ENCODE measurements at regions not wholly inside any gene's neighbourhood (a gene's known extent, or its start where the extent isn't known, plus 50 kb on each side); places are given as distances from the start of the nearest gene placed in this dataset.
"Not testable (repeated sequence)": the region's sequence is repeated elsewhere in the genome, so short reads cannot be mapped to it uniquely, and the experiment has no call there.

DNA sequence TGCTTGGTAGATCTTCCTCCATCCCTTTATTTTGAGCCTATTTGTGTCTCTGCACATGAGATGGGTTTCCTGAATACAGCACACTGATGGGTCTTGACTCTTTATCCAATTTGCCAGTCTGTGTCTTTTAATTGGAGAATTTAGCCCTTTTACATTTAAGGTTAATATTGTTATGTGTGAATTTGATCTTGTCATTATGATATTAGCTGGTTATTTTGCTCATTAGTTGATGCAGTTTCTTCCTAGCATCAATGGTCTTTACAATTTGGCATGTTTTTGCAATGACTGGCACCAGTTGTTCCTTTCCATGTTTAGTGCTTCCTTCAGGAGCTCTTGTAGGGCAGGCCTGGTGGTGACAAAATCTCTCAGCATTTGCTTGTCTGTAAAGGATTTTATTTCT lies 72.4 kb downstream of the HNRNPD start:
- H3K9me3 ChIP-seq; H3K36me3 ChIP-seq; H3K27me3 ChIP-seq (ENCODE audit: low read depth); intact Hi-C loops (cut with DNase I); DNase-seq; ATAC-seq; H3K4me3 ChIP-seq; H3K4me1 ChIP-seq; H3K27ac ChIP-seq: not testable (repeated sequence)

DNA sequence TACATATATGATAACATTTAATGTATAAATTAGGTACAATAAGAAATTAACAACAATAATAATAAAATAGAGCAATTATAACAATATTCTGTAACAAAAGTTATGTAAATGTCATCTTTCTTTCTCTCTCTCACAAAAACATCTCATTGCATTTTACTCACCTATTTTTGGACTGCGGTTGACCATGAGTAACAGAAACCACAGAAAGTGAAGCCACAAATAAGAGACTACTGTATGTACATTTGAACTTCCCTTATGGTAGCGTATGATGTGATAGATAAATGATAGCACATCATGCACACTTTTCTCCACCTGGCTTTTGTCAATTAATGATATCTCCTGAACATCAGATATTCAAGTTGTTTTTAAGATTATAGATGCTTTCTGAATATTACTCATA lies 80.5 kb downstream of the HNRNPD start:
- ATAC-seq = no peak
- H3K36me3 ChIP-seq = no peaks in the 10 kb centered on the region
- TF ChIP-seq, protein P1, sequence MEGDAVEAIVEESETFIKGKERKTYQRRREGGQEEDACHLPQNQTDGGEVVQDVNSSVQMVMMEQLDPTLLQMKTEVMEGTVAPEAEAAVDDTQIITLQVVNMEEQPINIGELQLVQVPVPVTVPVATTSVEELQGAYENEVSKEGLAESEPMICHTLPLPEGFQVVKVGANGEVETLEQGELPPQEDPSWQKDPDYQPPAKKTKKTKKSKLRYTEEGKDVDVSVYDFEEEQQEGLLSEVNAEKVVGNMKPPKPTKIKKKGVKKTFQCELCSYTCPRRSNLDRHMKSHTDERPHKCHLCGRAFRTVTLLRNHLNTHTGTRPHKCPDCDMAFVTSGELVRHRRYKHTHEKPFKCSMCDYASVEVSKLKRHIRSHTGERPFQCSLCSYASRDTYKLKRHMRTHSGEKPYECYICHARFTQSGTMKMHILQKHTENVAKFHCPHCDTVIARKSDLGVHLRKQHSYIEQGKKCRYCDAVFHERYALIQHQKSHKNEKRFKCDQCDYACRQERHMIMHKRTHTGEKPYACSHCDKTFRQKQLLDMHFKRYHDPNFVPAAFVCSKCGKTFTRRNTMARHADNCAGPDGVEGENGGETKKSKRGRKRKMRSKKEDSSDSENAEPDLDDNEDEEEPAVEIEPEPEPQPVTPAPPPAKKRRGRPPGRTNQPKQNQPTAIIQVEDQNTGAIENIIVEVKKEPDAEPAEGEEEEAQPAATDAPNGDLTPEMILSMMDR (IDR thresholded peaks at IDR 0.05) = no peak
- no peak overlapping the region for H3K4me3 ChIP-seq
- no peak for DNase-seq
- intact Hi-C loops (cut with DNase I) = no loop called here
- no peaks in the 10 kb centered on the region for H3K9me3 ChIP-seq
- H3K4me1 ChIP-seq = no peaks in the 10 kb centered on the region
- no peaks in the 10 kb centered on the region for H3K27me3 ChIP-seq (ENCODE audit: low read depth)
- H3K27ac ChIP-seq = no peak overlapping the region

DNA sequence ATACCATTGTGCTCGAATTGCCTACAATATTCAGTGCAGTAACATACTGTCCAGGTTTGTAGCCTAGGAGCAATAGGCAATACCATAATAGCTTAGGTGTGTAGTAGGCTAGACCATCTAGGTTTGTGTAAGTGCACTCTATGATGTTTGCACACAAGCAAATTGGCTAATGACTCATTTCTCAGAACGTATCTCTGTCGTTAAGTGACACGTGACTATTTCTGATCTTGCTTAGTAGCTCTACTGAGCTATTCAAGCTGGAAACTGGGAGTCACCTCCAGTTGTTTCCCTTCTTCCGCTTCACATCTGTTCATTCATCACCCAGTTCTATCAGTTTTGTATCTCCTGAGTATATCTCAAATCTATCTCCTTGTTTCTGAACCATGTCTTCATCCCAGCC lies 86.1 kb downstream of the HNRNPD start:
- no peak for ATAC-seq
- no peak overlapping the region for H3K4me3 ChIP-seq
- no peak for DNase-seq
- intact Hi-C loops (cut with DNase I) = no loop called here
- no peak overlapping the region for H3K27ac ChIP-seq
- peaks cover 4% of the 10 kb centered on the region for H3K4me1 ChIP-seq
- no peaks in the 10 kb centered on the region for H3K36me3 ChIP-seq
- H3K9me3 ChIP-seq = no peaks in the 10 kb centered on the region
- TF ChIP-seq, protein P1 (IDR thresholded peaks at IDR 0.05) = no peak
- no peaks in the 10 kb centered on the region for H3K27me3 ChIP-seq (ENCODE audit: low read depth)

DNA sequence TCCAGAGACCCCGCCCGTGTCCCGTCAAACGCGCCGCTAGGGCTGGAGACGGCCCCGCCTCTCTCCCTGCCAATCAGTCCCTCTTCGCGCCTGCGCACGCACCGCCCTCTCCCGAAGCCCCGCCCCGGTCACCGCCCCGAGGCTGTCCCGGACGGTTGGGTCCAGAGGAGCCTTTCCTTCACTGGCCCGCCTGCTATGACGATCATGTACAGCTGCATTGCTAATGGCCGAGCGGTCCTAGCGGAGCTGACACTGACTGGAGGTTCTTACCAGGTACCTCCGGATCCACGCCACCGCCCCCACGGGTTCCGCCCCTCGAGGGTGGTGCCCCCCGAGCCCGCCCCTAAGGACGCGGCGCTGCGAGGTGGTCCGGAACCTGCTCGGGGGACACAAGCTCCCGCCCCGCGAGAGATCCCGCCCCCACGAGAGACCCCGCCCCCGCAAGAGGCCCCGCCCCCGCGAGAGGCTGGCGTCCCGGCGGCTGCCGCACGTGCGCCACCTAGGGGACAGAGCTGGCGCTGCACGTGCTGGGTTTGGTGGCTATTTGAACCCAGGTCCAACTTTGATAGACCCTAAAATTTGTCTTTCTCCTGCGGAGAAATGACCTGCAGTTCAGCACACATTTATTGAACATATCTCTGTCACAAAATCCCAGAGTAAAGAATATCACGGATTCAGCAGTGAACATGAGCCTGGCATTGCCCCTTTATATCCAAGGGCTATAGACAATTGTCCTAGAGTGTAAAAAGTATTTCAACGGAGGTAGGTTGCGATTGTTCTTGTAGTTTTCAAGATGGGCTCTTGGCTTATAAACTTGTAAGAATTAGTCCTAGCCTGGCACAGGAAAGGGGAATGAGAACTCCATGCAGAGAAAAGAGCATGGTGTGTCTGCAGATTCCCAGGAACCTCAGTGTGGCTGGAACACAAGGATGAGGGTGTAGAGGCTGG lies 88.7 kb downstream of the HNRNPD start:
- H3K36me3 ChIP-seq = no peaks in the 10 kb centered on the region
- peak; percentile 99 for DNase-seq
- no peaks in the 10 kb centered on the region for H3K27me3 ChIP-seq (ENCODE audit: low read depth)
- peaks cover 4% of the 10 kb centered on the region for H3K4me1 ChIP-seq
- TF ChIP-seq, protein P1 (IDR thresholded peaks at IDR 0.05) = peak; percentile 96
- intact Hi-C loops (cut with DNase I) = no loop called here
- peak; percentile 99 for ATAC-seq
- H3K4me3 ChIP-seq = peak overlapping the region; percentile 57
- H3K27ac ChIP-seq = peak overlapping the region; percentile 78
- H3K9me3 ChIP-seq = no peaks in the 10 kb centered on the region

DNA sequence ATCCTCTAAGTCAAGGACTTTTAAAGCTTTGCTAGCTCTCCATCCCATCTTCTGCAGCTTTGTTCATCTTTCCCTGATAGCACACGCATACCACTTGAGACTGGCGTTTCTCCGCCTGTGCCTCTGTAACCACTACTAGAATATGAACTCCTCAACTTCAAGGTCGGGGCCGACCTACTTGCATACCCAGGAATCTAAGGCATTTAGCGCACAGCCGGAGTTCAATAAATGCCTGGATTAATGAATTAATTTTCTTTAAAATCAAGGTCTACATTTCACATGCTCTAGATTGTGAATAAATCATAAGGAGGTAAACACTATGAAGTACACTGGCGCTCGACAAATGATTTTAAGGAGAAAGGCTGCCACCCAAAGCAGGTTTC lies 89.3 kb downstream of the HNRNPD start:
- Histone ChIP-seq H3K27ac (peak overlapping the region; percentile 78), H3K4me3 (peak overlapping the region; percentile 57), H3K4me1 (peaks cover 4% of the 10 kb centered on the region), H3K9me3 (no peaks in the 10 kb centered on the region), H3K27me3 (ENCODE audit: low read depth) (no peaks in the 10 kb centered on the region), H3K36me3 (no peaks in the 10 kb centered on the region)
- intact Hi-C loops (cut with DNase I) = no loop called here
- ATAC-seq = peak in 1 of 2 donors; percentile 6
- TF ChIP-seq, protein P1 (IDR thresholded peaks at IDR 0.05) = no peak
- DNase-seq = no peak

DNA sequence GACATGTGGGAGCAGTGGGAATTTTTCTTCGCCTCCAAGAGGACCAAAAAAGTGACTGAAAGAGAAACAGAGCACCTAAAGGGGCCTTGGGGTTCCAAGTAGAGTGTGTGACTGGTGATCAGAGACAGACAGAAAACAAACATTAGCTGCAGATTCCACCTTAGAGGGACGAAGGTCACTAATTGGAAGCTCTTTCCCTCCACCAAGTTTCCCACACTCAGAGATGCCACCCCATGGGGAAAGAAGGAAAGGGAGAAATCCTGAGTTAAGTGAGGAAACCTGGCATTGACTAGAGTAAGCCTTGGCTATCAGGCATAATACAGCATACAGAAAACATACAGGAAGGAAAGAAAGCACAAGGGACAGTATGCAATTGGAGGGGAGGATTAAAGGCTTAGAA lies 90.9 kb downstream of the HNRNPD start:
- DNase-seq = no peak
- Histone ChIP-seq H3K4me1 (peaks cover 4% of the 10 kb centered on the region), H3K36me3 (no peaks in the 10 kb centered on the region), H3K4me3 (no peak overlapping the region), H3K27ac (no peak overlapping the region), H3K27me3 (ENCODE audit: low read depth) (no peaks in the 10 kb centered on the region), H3K9me3 (no peaks in the 10 kb centered on the region)
- intact Hi-C loops (cut with DNase I) = no loop called here
- TF ChIP-seq, protein P1 (IDR thresholded peaks at IDR 0.05) = no peak
- ATAC-seq = no peak

DNA sequence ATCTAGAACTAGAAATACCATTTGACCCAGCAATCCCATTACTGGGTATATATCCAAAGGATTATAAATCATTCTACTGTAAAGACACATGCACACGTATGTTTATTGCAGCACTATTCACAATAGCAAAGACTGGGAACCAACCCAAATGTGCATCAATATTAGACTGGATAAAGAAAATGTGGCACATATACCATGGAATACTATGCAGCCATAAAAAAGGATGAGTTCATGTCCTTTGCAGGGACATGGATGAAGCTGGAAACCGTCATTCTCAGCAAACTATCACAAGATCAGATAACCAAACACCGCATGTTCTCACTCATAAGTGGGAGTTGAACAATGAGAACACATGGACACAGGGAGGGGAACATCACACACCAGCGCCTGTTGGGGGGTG lies 94.2 kb downstream of the HNRNPD start:
- H3K36me3 ChIP-seq; H3K27ac ChIP-seq; ATAC-seq; H3K27me3 ChIP-seq (ENCODE audit: low read depth); H3K4me3 ChIP-seq; DNase-seq; H3K4me1 ChIP-seq; intact Hi-C loops (cut with DNase I); H3K9me3 ChIP-seq: not testable (repeated sequence)
